Ovary (tissue), 3 donors: ENCODE measurements at regions not wholly inside any gene's neighbourhood (a gene's known extent, or its start where the extent isn't known, plus 50 kb on each side); places are given as distances from the start of the nearest gene placed in this dataset.

Experiments used
- EP300 ChIP-seq: sonication (generic); formaldehyde crosslinking; IDR thresholded peaks from one replicate; pipeline ENCODE4 v1.6.1; 2017; ENCODE audit warnings: antibody characterized with exemption
- POLR2A ChIP-seq: fragments of 450-650 bp; IDR thresholded peaks from one replicate; pipeline ENCODE4 v1.6.1; 2017; ENCODE audit warnings: antibody characterized with exemption, mild to moderate bottlenecking, moderate library complexity
- TF ChIP-seq, protein P1 (sequence below), 3 donors: fragments of 450-650 bp in 2 of 3; fragments of 200-600 bp in 1 of 3; IDR thresholded peaks; one replicate each; pipeline versions ENCODE4 v1.5.1 to v1.8.0; 2016 to 2022; ENCODE audit warnings: antibody characterized with exemption in 3 of 3, mild to moderate bottlenecking in 1 of 3
- donor health status: DM: no; HTN: no; CAD: no.

DNA sequence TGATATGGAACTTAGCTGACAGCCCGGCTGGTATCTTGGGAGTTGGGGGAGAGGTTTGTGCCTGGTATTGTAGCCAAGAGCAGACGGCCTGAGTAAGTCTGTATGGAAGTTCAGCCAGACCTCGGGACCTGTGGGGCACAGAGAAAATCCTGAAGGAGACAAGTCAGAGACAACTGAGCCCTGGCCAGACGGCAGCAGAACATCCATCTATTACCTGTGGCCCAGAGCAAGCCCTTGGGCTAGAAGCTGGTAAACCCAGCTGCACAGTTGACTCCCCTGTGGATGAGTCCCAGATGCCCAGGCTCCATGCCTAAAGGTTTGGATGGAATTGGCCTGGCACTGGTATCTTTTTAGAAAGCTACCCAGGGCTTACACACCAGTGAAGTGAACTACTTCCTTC lies 70.4 kb upstream of the DLG1 start:
- TF ChIP-seq, protein P1, sequence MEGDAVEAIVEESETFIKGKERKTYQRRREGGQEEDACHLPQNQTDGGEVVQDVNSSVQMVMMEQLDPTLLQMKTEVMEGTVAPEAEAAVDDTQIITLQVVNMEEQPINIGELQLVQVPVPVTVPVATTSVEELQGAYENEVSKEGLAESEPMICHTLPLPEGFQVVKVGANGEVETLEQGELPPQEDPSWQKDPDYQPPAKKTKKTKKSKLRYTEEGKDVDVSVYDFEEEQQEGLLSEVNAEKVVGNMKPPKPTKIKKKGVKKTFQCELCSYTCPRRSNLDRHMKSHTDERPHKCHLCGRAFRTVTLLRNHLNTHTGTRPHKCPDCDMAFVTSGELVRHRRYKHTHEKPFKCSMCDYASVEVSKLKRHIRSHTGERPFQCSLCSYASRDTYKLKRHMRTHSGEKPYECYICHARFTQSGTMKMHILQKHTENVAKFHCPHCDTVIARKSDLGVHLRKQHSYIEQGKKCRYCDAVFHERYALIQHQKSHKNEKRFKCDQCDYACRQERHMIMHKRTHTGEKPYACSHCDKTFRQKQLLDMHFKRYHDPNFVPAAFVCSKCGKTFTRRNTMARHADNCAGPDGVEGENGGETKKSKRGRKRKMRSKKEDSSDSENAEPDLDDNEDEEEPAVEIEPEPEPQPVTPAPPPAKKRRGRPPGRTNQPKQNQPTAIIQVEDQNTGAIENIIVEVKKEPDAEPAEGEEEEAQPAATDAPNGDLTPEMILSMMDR (IDR thresholded peaks at IDR 0.05), result no peak
- TF ChIP-seq POLR2A (no peak), EP300 (no peak)
